Liver (tissue), 3 donors: ENCODE measurements at regions not wholly inside any gene's neighbourhood (a gene's known extent, or its start where the extent isn't known, plus 50 kb on each side); places are given as distances from the start of the nearest gene placed in this dataset.

ENCODE experiments used
- FOXA1 ChIP-seq: IDR thresholded peaks from 2 replicates; pipeline ENCODE4 v1.6.1; 2016; ENCODE audit warnings: antibody characterized with exemption
- JUND ChIP-seq, 2 donors: IDR thresholded peaks; 2 replicates each; pipeline ENCODE4 v1.6.1; 2016; ENCODE audit warnings: antibody characterized with exemption in 2 of 2
- SP1 ChIP-seq: IDR thresholded peaks from 2 replicates; pipeline ENCODE4 v1.6.1; 2018; ENCODE audit warnings: antibody characterized with exemption, mild to moderate bottlenecking
- TF ChIP-seq, protein P1 (sequence below): fragments of 150-350 bp; IDR thresholded peaks from 2 replicates; pipeline ENCODE4 v1.5.1; 2017; ENCODE audit warnings: improper control_type of control experiment, low read depth, low read length; ENCODE audit not compliant: missing input control
- TF ChIP-seq, protein P2 (sequence below): IDR thresholded peaks from 2 replicates; pipeline ENCODE4 v1.6.1; 2016; ENCODE audit warnings: antibody characterized with exemption
- TF ChIP-seq, protein P3 (sequence below): IDR thresholded peaks from 2 replicates; pipeline ENCODE4 v1.6.1; 2016; ENCODE audit warnings: antibody characterized with exemption
- TF ChIP-seq, protein P4 (sequence below): IDR thresholded peaks from 2 replicates; pipeline ENCODE4 v1.6.1; 2016; ENCODE audit warnings: antibody characterized with exemption, mild to moderate bottlenecking
- donor health status: healthy.
- donor health status: healthy.

DNA sequence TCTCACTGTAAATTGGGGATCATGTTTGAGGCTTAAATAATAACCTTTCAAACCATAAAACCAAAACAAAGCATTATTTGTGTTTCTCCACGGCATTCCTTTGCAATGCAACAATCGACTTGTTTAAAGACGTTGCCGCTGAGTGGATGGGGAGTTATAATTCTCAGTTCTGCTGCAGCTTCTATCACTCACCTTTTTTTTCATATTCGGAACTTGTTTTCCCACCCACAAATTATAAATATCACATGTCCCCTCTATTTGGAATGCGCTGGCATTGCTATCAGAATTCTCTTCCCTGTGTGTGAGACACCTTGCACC, 372.8 kb upstream of the SMIM21 start:
- TF ChIP-seq, protein P1, sequence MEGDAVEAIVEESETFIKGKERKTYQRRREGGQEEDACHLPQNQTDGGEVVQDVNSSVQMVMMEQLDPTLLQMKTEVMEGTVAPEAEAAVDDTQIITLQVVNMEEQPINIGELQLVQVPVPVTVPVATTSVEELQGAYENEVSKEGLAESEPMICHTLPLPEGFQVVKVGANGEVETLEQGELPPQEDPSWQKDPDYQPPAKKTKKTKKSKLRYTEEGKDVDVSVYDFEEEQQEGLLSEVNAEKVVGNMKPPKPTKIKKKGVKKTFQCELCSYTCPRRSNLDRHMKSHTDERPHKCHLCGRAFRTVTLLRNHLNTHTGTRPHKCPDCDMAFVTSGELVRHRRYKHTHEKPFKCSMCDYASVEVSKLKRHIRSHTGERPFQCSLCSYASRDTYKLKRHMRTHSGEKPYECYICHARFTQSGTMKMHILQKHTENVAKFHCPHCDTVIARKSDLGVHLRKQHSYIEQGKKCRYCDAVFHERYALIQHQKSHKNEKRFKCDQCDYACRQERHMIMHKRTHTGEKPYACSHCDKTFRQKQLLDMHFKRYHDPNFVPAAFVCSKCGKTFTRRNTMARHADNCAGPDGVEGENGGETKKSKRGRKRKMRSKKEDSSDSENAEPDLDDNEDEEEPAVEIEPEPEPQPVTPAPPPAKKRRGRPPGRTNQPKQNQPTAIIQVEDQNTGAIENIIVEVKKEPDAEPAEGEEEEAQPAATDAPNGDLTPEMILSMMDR: no peak
- TF ChIP-seq SP1: no peak
- no peak for TF ChIP-seq FOXA1
- TF ChIP-seq JUND (IDR thresholded peaks at IDR 0.05): no peak
- TF ChIP-seq, protein P2, sequence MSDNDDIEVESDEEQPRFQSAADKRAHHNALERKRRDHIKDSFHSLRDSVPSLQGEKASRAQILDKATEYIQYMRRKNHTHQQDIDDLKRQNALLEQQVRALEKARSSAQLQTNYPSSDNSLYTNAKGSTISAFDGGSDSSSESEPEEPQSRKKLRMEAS: no peak
- TF ChIP-seq, protein P3, sequence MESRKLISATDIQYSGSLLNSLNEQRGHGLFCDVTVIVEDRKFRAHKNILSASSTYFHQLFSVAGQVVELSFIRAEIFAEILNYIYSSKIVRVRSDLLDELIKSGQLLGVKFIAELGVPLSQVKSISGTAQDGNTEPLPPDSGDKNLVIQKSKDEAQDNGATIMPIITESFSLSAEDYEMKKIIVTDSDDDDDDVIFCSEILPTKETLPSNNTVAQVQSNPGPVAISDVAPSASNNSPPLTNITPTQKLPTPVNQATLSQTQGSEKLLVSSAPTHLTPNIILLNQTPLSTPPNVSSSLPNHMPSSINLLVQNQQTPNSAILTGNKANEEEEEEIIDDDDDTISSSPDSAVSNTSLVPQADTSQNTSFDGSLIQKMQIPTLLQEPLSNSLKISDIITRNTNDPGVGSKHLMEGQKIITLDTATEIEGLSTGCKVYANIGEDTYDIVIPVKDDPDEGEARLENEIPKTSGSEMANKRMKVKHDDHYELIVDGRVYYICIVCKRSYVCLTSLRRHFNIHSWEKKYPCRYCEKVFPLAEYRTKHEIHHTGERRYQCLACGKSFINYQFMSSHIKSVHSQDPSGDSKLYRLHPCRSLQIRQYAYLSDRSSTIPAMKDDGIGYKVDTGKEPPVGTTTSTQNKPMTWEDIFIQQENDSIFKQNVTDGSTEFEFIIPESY: no peak
- TF ChIP-seq, protein P4, sequence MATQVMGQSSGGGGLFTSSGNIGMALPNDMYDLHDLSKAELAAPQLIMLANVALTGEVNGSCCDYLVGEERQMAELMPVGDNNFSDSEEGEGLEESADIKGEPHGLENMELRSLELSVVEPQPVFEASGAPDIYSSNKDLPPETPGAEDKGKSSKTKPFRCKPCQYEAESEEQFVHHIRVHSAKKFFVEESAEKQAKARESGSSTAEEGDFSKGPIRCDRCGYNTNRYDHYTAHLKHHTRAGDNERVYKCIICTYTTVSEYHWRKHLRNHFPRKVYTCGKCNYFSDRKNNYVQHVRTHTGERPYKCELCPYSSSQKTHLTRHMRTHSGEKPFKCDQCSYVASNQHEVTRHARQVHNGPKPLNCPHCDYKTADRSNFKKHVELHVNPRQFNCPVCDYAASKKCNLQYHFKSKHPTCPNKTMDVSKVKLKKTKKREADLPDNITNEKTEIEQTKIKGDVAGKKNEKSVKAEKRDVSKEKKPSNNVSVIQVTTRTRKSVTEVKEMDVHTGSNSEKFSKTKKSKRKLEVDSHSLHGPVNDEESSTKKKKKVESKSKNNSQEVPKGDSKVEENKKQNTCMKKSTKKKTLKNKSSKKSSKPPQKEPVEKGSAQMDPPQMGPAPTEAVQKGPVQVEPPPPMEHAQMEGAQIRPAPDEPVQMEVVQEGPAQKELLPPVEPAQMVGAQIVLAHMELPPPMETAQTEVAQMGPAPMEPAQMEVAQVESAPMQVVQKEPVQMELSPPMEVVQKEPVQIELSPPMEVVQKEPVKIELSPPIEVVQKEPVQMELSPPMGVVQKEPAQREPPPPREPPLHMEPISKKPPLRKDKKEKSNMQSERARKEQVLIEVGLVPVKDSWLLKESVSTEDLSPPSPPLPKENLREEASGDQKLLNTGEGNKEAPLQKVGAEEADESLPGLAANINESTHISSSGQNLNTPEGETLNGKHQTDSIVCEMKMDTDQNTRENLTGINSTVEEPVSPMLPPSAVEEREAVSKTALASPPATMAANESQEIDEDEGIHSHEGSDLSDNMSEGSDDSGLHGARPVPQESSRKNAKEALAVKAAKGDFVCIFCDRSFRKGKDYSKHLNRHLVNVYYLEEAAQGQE: no peak
